RPMI8226 (cell line): ENCODE measurements at regions not wholly inside any gene's neighbourhood (a gene's known extent, or its start where the extent isn't known, plus 50 kb on each side); places are given as distances from the start of the nearest gene placed in this dataset.

Source experiments
- DNase-seq: peaks from one replicate; pipeline ENCODE4 v3.0.0-alpha.2; 2015

- no peak for DNase-seq
Measured at GRCh38 chr12:91379051-91379775, 196.6 kb upstream of the DCN start.

- no peak for DNase-seq
Measured at GRCh38 chr12:91377436-91377835, 194.8 kb upstream of the DCN start.

- DNase-seq = no peak
Measured at GRCh38 chr12:91373086-91373485, 190.5 kb upstream of the DCN start.

- DNase-seq = no peak
Measured at GRCh38 chr12:91370086-91370868, 187.7 kb upstream of the DCN start.

- DNase-seq = no peak
Measured at GRCh38 chr12:91368613-91369012, 186.0 kb upstream of the DCN start.

- peak; percentile 6 for DNase-seq
Measured at GRCh38 chr12:91367234-91367849, 184.7 kb upstream of the DCN start.

- no peak for DNase-seq
Measured at GRCh38 chr12:91364471-91365184, 182.0 kb upstream of the DCN start.

GRCh38 chr12:91361864-91362263 is 179.2 kb upstream of the DCN start:
- DNase-seq = peak; percentile 38

- no peak for DNase-seq
Measured at GRCh38 chr12:91357381-91357780, 174.8 kb upstream of the DCN start.

- DNase-seq = no peak
Measured at GRCh38 chr12:91356405-91356804, 173.8 kb upstream of the DCN start.

GRCh38 chr12:91355150-91356006 is 172.8 kb upstream of the DCN start:
- peak; percentile 60 for DNase-seq

GRCh38 chr12:91353266-91353665 is 170.6 kb upstream of the DCN start:
- no peak for DNase-seq

- no peak for DNase-seq
Measured at GRCh38 chr12:91349476-91349875, 166.9 kb upstream of the DCN start.

- no peak for DNase-seq
Measured at GRCh38 chr12:91347481-91348214, 165.0 kb upstream of the DCN start.

GRCh38 chr12:91346827-91347226 is 164.2 kb upstream of the DCN start:
- DNase-seq = no peak

GRCh38 chr12:91344408-91344807 is 161.8 kb upstream of the DCN start:
- DNase-seq = no peak

- DNase-seq = no peak
Measured at GRCh38 chr12:91343010-91343409, 160.4 kb upstream of the DCN start.

- DNase-seq = no peak
Measured at GRCh38 chr12:91339106-91339505, 156.5 kb upstream of the DCN start.

- DNase-seq = no peak
Measured at GRCh38 chr12:91335699-91336098, 153.1 kb upstream of the DCN start.

GRCh38 chr12:91333966-91334365 is 151.3 kb upstream of the DCN start:
- DNase-seq = no peak

GRCh38 chr12:91332302-91332701 is 149.7 kb upstream of the DCN start:
- DNase-seq = no peak

GRCh38 chr12:91331371-91331770 is 148.8 kb upstream of the DCN start:
- no peak for DNase-seq
